Ascending aorta (tissue), 2 donors: ENCODE measurements at regions not wholly inside any gene's neighbourhood (a gene's known extent, or its start where the extent isn't known, plus 50 kb on each side); places are given as distances from the start of the nearest gene placed in this dataset.

Source experiments
- DNase-seq, 2 donors: peaks; one replicate each; pipeline ENCODE4 v3.0.0-alpha.2; 2019; ENCODE audit warnings: low spot score in 2 of 2
- H3K27ac ChIP-seq, 2 donors: fragments of 200-600 bp; sonication (generic); one replicate each; pipeline ENCODE4 v1.5.1; 2016 to 2017; ENCODE audit warnings: mild to moderate bottlenecking in 1 of 2
- H3K27me3 ChIP-seq: fragments of 200-600 bp; sonication (generic); one replicate; pipeline ENCODE4 v1.5.1; 2017
- H3K36me3 ChIP-seq, 2 donors: fragments of 200-600 bp; sonication (generic); one replicate each; pipeline ENCODE4 v1.5.1; 2016
- H3K4me1 ChIP-seq, 2 donors: fragments of 200-600 bp; sonication (generic); one replicate each; pipeline ENCODE4 v1.5.1; 2016 to 2017; ENCODE audit warnings: mild to moderate bottlenecking in 1 of 2
- H3K4me3 ChIP-seq, 2 donors: fragments of 200-600 bp; sonication (generic); one replicate each; pipeline ENCODE4 v1.5.1; 2016 to 2017; ENCODE audit warnings: mild to moderate bottlenecking in 1 of 2
- H3K9me3 ChIP-seq, 2 donors: fragments of 200-600 bp; sonication (generic); one replicate each; pipeline ENCODE4 v1.5.1; 2016
- CTCF ChIP-seq, 3 experiments: fragments of 200-600 bp in 2 of 3; fragments of 450-650 bp in 1 of 3; sonication (generic) in 2 of 3; IDR thresholded peaks; one replicate each; pipeline ENCODE4 v1.5.1; 2016 to 2019; ENCODE audit warnings: antibody characterized with exemption in 3 of 3, mild to moderate bottlenecking in 1 of 3, moderate library complexity in 1 of 3
- intact Hi-C: fragments of 100-400 bp; cut with DNase I; formaldehyde crosslinking; loops from one replicate; pipeline ENCODE4 v1.15.1; 2023

- H3K27me3 ChIP-seq = no peaks in the 10 kb centered on the region
- TF ChIP-seq CTCF (IDR thresholded peaks at IDR 0.05) = no peak
- intact Hi-C loops = no loop called here
- no peaks in the 10 kb centered on the region for H3K9me3 ChIP-seq
- H3K36me3 ChIP-seq = no peaks in the 10 kb centered on the region
- H3K27ac ChIP-seq = no peak overlapping the region
- no peaks in the 10 kb centered on the region for H3K4me1 ChIP-seq
- no peak for DNase-seq
- H3K4me3 ChIP-seq = no peak overlapping the region
Observed at GRCh38 chr18:4653418-4653817, 198.3 kb upstream of the DLGAP1 start.

GRCh38 chr18:4641771-4642368, 186.8 kb upstream of the DLGAP1 start:
- Histone ChIP-seq H3K27me3 (no peaks in the 10 kb centered on the region), H3K4me1 (no peaks in the 10 kb centered on the region), H3K27ac (no peak overlapping the region), H3K36me3 (no peaks in the 10 kb centered on the region), H3K9me3 (no peaks in the 10 kb centered on the region), H3K4me3 (no peak overlapping the region)
- no peak for DNase-seq
- intact Hi-C loops = no loop called here
- no peak for TF ChIP-seq CTCF (IDR thresholded peaks at IDR 0.05)

- Histone ChIP-seq H3K27me3 (no peaks in the 10 kb centered on the region), H3K36me3 (no peaks in the 10 kb centered on the region), H3K9me3 (no peaks in the 10 kb centered on the region), H3K27ac (no peak overlapping the region), H3K4me1 (no peaks in the 10 kb centered on the region), H3K4me3 (no peak overlapping the region)
- intact Hi-C loops = no loop called here
- no peak for TF ChIP-seq CTCF (IDR thresholded peaks at IDR 0.05)
- no peak for DNase-seq
Observed at GRCh38 chr18:4640349-4641012, 185.4 kb upstream of the DLGAP1 start.

- intact Hi-C loops = no loop called here
- Histone ChIP-seq H3K27ac (no peak overlapping the region), H3K27me3 (no peaks in the 10 kb centered on the region), H3K4me1 (no peaks in the 10 kb centered on the region), H3K4me3 (no peak overlapping the region), H3K36me3 (no peaks in the 10 kb centered on the region), H3K9me3 (no peaks in the 10 kb centered on the region)
- no peak for TF ChIP-seq CTCF (IDR thresholded peaks at IDR 0.05)
- DNase-seq = no peak
Observed at GRCh38 chr18:4639628-4640310, 184.7 kb upstream of the DLGAP1 start.

GRCh38 chr18:4638680-4639079, 183.6 kb upstream of the DLGAP1 start:
- no peak for TF ChIP-seq CTCF (IDR thresholded peaks at IDR 0.05)
- Histone ChIP-seq H3K9me3 (peaks cover 0 to 2% of the 10 kb centered on the region in 2 donors), H3K27me3 (no peaks in the 10 kb centered on the region), H3K36me3 (no peaks in the 10 kb centered on the region), H3K4me1 (no peaks in the 10 kb centered on the region), H3K27ac (no peak overlapping the region), H3K4me3 (no peak overlapping the region)
- DNase-seq = no peak
- intact Hi-C loops = no loop called here
